ENCODE measurements at regions not wholly inside any gene's neighbourhood (a gene's known extent, or its start where the extent isn't known, plus 50 kb on each side); places are given as distances from the start of the nearest gene placed in this dataset.
"Not testable (repeated sequence)": the region's sequence is repeated elsewhere in the genome, so short reads cannot be mapped to it uniquely, and the experiment has no call there.

DNA sequence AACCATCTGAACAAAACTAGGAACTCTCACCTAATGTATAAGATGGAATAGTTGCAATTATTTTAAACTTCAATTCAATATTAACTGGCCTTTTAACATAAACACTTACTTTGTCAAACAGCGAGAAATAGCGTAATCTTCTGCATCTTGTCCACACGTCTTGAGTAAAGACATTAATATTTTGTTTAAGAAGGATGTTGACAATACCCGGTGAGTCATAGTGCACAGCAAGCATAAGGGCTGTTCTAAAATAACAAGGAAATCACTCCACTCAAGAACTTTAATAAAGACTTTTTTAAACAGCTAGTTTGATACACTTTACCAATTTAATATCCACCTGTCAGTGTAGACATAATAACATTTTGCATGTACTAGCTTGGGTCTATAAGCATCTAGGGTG, 311.1 kb downstream of the TUBA3C start:
- H3K9me3 Mint-ChIP-seq (ENCODE audit: unreplicated experiment); H3K27ac Mint-ChIP-seq (ENCODE audit: low read depth, unreplicated experiment); H3K4me1 Mint-ChIP-seq (ENCODE audit: insufficient read depth, unreplicated experiment); H3K4me3 Mint-ChIP-seq (ENCODE audit: unreplicated experiment); POLR2A ChIA-PET; CTCF ChIA-PET; BruUV-seq (replicated peaks); H3K36me3 Mint-ChIP-seq (ENCODE audit: insufficient read depth, unreplicated experiment); intact Hi-C loops (cut with micrococcal nuclease); DNase-seq (ENCODE audit: unreplicated experiment); H3K27me3 Mint-ChIP-seq (ENCODE audit: insufficient read depth, unreplicated experiment): not testable (repeated sequence)

DNA sequence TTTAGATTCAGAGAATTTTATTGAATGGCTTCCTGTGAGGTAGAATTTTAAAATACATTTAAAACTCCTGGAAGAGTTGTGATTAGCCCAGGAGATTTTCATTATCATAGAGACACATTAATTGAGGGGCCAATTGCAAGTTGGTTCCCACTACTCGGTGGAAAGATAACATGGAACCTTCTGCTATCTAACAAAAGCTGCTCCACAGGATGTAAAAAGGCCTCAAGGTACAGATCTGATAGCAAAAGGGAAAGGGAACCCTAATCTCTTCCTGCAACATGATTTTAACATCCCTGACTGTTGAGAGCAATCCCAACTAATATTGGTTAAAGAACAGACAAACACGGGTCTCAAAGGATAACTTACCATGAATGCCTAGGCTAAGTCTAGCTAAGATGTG, 312.3 kb downstream of the TUBA3C start:
- CTCF ChIA-PET; H3K4me1 Mint-ChIP-seq (ENCODE audit: insufficient read depth, unreplicated experiment); H3K4me3 Mint-ChIP-seq (ENCODE audit: unreplicated experiment); H3K27me3 Mint-ChIP-seq (ENCODE audit: insufficient read depth, unreplicated experiment); DNase-seq (ENCODE audit: unreplicated experiment); H3K9me3 Mint-ChIP-seq (ENCODE audit: unreplicated experiment); intact Hi-C loops (cut with micrococcal nuclease); H3K27ac Mint-ChIP-seq (ENCODE audit: low read depth, unreplicated experiment); BruUV-seq (replicated peaks); POLR2A ChIA-PET; H3K36me3 Mint-ChIP-seq (ENCODE audit: insufficient read depth, unreplicated experiment): not testable (repeated sequence)

DNA sequence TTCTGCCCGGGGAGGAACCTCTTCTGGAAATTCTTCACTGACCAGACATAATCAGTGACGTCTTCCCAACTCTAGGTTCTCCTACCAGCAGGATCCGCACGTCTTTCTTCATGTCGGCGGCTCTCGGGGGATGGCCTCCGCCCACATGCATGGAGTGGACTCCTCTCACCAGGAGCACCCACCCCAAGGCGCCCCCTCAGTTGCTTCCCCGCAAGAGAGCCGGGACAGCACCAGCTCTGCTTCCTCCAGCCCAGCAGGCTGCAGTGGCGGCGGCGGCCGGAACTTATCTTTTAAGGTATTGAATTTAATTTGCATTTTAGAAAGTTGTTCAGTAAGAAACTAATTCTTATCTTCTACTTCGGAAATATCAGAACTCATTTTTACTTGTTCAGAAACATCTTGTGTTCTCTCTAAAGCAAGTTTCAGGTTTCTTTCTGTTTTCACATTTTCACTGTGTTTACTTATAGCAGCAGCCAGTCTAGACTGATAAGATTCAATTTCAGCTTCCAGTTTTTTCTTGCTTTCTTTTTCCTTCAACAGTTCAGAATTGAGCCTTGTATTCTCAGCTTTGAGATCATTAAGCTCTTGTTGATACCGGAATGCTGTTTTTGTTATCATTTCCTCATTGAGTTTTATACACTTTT, 343.5 kb downstream of the TUBA3C start:
- H3K36me3 Mint-ChIP-seq (ENCODE audit: insufficient read depth, unreplicated experiment); H3K9me3 Mint-ChIP-seq (ENCODE audit: unreplicated experiment); intact Hi-C loops (cut with micrococcal nuclease); H3K4me1 Mint-ChIP-seq (ENCODE audit: insufficient read depth, unreplicated experiment); POLR2A ChIA-PET; CTCF ChIA-PET; DNase-seq (ENCODE audit: unreplicated experiment); H3K27ac Mint-ChIP-seq (ENCODE audit: low read depth, unreplicated experiment); BruUV-seq (replicated peaks); H3K27me3 Mint-ChIP-seq (ENCODE audit: insufficient read depth, unreplicated experiment); H3K4me3 Mint-ChIP-seq (ENCODE audit: unreplicated experiment): not testable (repeated sequence)

DNA sequence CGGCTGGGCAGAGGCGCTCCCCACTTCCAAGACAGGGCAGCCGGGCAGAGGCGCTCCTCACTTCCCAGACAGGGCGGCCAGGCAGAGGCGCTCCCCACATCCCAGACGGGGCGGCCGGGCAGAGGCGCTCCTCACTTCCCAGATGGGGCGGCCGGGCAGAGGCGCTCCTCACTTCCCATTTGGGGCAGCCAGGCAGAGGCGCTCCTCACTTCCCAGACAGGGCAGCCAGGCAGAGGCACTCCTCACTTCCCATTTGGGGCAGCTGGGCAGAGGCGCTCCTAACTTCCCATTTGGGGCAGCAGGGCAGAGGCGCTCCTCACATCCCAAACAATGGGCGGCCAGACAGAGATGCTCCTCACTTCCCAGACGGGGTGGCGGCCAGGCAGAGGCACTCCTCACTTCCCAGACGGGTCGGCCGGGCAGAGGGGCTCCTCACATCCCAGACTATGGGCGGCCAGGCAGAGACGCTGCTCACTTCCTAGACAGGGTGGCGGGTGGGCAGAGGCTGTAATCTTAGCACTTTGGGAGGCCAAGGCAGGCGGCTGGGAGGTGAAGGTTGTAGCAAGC, 344.4 kb downstream of the TUBA3C start:
- H3K36me3 Mint-ChIP-seq (ENCODE audit: insufficient read depth, unreplicated experiment); H3K27ac Mint-ChIP-seq (ENCODE audit: low read depth, unreplicated experiment); BruUV-seq (replicated peaks); DNase-seq (ENCODE audit: unreplicated experiment); POLR2A ChIA-PET; H3K4me3 Mint-ChIP-seq (ENCODE audit: unreplicated experiment); H3K27me3 Mint-ChIP-seq (ENCODE audit: insufficient read depth, unreplicated experiment); CTCF ChIA-PET; H3K4me1 Mint-ChIP-seq (ENCODE audit: insufficient read depth, unreplicated experiment); intact Hi-C loops (cut with micrococcal nuclease); H3K9me3 Mint-ChIP-seq (ENCODE audit: unreplicated experiment): not testable (repeated sequence)

DNA sequence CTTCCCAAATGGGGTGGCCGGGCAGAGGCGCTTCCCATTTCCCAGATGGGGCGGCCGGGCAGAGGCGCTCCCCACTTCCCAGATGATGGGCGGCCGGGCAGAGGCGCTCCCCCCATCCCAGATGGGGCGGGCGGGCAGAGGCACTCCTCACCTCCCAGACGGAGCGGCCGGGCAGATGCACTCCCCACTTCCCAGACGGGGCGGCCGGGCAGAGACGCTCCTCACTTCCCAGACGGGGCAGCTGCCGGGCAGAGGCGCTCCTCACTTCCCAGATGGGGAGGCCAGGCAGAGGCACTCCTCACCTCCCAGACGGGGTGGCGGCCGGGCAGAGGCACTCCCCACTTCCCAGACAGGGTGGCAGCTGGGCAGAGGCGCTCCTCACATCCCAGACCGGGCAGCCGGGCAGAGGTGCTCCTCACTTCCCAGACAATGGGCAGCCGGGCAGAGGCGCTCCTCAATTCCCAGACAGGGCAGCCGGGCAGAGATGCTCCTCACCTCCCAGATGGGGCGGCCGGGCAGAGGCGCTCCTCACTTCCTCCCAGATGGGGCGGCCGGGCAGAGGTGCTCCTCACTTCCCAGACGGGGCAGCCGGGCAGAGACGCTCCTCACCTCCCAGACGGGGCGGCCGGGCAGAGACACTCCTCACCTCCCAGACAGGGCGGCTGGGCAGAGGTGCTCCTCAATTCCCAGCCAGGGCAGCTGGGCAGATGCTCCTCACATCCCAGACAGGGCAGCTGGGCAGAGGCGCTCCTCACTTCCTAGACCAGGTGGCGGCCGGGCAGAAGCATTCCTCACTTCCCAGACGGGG, 345.0 kb downstream of the TUBA3C start:
- H3K27ac Mint-ChIP-seq (ENCODE audit: low read depth, unreplicated experiment); POLR2A ChIA-PET; intact Hi-C loops (cut with micrococcal nuclease); H3K9me3 Mint-ChIP-seq (ENCODE audit: unreplicated experiment); H3K4me3 Mint-ChIP-seq (ENCODE audit: unreplicated experiment); H3K36me3 Mint-ChIP-seq (ENCODE audit: insufficient read depth, unreplicated experiment); DNase-seq (ENCODE audit: unreplicated experiment); H3K4me1 Mint-ChIP-seq (ENCODE audit: insufficient read depth, unreplicated experiment); H3K27me3 Mint-ChIP-seq (ENCODE audit: insufficient read depth, unreplicated experiment); BruUV-seq (replicated peaks): not testable (repeated sequence)
- CTCF ChIA-PET = interaction anchor here (0.6 kb wide), 1 partner anchor 320 kb away, joined by 3 read pairs; no protein-coding TSS in a partner anchor

DNA sequence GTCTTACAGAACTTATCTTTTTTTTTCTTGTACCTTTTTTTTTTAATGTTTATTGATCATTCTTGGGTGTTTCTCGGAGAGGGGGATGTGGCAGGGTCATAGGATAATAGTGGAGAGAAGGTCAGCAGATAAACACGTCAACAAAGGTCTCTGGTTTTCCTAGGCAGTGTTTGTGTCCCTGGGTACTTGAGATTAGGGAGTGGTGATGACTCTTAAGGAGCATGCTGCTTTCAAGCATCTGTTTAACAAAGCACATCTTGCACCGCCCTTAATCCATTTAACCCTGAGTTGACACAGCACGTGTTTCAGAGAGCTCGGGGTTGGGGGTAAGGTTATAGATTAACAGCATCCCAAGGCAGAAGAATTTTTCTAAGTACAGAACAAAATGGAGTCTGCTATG, 345.9 kb downstream of the TUBA3C start:
- H3K27me3 Mint-ChIP-seq (ENCODE audit: insufficient read depth, unreplicated experiment); DNase-seq (ENCODE audit: unreplicated experiment); POLR2A ChIA-PET; H3K36me3 Mint-ChIP-seq (ENCODE audit: insufficient read depth, unreplicated experiment); intact Hi-C loops (cut with micrococcal nuclease); H3K4me3 Mint-ChIP-seq (ENCODE audit: unreplicated experiment); H3K9me3 Mint-ChIP-seq (ENCODE audit: unreplicated experiment); BruUV-seq (replicated peaks); H3K27ac Mint-ChIP-seq (ENCODE audit: low read depth, unreplicated experiment); H3K4me1 Mint-ChIP-seq (ENCODE audit: insufficient read depth, unreplicated experiment): not testable (repeated sequence)
- CTCF ChIA-PET = interaction anchor here (0.6 kb wide), 1 partner anchor 321 kb away, joined by 3 read pairs; no protein-coding TSS in a partner anchor

DNA sequence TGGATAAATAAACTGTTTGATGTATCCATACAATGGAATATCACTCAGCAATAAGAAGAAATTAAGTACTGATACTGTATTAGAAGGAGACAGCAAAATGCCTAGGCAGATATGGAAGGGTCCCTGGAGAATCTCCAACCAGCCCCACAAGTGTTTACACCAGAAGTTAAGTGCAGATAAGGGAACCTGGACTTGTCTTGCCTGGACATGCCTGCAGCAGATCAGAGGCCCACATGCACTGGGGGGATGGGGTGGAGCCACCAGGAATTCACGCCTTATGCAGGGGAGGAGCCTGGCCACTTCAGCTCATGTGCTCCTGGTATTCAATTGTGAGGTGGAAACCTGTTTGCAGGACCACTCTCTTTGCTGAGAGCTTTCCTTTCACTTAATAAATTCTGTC, 356.9 kb downstream of the TUBA3C start:
- intact Hi-C loops (cut with micrococcal nuclease); H3K4me3 Mint-ChIP-seq (ENCODE audit: unreplicated experiment); H3K4me1 Mint-ChIP-seq (ENCODE audit: insufficient read depth, unreplicated experiment); POLR2A ChIA-PET; DNase-seq (ENCODE audit: unreplicated experiment); H3K9me3 Mint-ChIP-seq (ENCODE audit: unreplicated experiment); H3K27me3 Mint-ChIP-seq (ENCODE audit: insufficient read depth, unreplicated experiment); BruUV-seq (replicated peaks); CTCF ChIA-PET; H3K36me3 Mint-ChIP-seq (ENCODE audit: insufficient read depth, unreplicated experiment): not testable (repeated sequence)
- peak overlapping the region; percentile 50 for H3K27ac Mint-ChIP-seq (ENCODE audit: low read depth, unreplicated experiment)

DNA sequence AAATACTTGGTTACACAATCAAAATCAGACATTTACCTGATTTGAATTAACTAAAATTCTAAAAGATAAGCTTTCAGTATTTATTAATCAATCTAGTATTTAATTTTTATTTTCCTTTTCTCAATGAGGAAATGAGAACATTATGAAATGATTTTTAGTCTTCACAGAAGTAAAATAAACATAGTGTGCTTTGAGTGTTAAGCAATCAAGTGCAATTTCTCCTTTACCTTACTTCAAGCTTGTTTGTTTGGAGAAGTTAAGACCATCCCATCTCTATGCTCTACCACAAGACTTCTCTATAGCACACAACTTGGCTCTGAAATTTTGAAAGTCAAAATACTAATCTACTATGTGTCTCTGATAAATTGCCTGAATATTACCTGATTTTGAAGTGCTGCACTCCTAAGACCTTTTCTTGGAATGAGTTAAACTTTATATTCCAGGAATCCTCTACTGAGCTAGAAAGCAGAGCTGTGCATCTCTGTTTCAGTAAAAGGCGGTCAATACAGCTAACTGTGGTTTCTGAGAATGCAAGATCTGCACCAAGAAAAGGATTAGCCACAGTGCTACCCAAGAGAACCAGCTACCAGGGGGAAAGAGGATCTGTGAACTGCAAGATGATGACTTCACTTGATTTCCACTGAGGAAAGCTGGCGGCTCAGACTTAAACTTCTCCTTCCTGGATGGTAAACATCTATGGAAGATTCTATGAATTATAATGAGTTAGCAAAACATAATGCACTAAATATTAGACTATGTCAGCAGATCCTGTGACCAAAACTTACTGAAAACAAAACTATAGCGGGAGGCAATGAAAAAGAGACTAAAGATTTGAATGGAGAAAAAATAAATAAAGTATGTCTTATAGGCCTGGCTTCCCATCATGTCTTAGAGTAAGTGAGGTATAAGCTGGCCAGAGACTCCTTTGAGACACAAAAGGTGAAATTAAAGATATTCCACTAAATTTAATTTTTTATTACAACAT, 358.7 kb downstream of the TUBA3C start:
- H3K36me3 Mint-ChIP-seq (ENCODE audit: insufficient read depth, unreplicated experiment); H3K4me3 Mint-ChIP-seq (ENCODE audit: unreplicated experiment); H3K9me3 Mint-ChIP-seq (ENCODE audit: unreplicated experiment); intact Hi-C loops (cut with micrococcal nuclease); DNase-seq (ENCODE audit: unreplicated experiment); H3K27ac Mint-ChIP-seq (ENCODE audit: low read depth, unreplicated experiment); H3K27me3 Mint-ChIP-seq (ENCODE audit: insufficient read depth, unreplicated experiment); BruUV-seq (replicated peaks); CTCF ChIA-PET; H3K4me1 Mint-ChIP-seq (ENCODE audit: insufficient read depth, unreplicated experiment): not testable (repeated sequence)
- POLR2A ChIA-PET = interaction anchor here (0.7 kb wide), 1 partner anchor 361 kb away, joined by 3 read pairs; no protein-coding TSS in a partner anchor

DNA sequence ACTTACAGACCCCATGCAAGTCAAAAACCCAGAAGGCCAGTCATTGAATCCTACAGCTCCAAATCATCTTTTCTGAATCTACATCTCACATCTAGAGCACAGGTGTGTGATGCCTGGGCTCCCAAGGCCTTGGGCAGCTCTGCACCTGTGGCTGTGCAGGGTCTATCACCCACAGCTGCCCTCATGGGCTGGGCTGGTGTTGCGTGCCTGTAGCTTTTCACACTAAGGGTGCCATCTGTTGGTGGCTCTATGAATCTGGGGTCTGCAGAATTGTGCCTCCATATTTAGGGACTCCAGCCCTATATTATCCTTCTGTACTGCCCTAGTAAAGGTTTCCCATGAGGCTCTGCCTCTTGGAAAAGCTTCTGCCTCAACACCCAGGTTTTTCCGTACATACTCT, 407.6 kb downstream of the TUBA3C start:
- CTCF ChIA-PET; H3K36me3 Mint-ChIP-seq (ENCODE audit: insufficient read depth, unreplicated experiment); H3K4me3 Mint-ChIP-seq (ENCODE audit: unreplicated experiment); DNase-seq (ENCODE audit: unreplicated experiment); POLR2A ChIA-PET; intact Hi-C loops (cut with micrococcal nuclease); H3K27ac Mint-ChIP-seq (ENCODE audit: low read depth, unreplicated experiment); BruUV-seq (replicated peaks); H3K4me1 Mint-ChIP-seq (ENCODE audit: insufficient read depth, unreplicated experiment); H3K9me3 Mint-ChIP-seq (ENCODE audit: unreplicated experiment); H3K27me3 Mint-ChIP-seq (ENCODE audit: insufficient read depth, unreplicated experiment): not testable (repeated sequence)

All from MCF 10A (cell line).